GM21367 (cell line): ENCODE measurements at regions not wholly inside any gene's neighbourhood (a gene's known extent, or its start where the extent isn't known, plus 50 kb on each side); places are given as distances from the start of the nearest gene placed in this dataset.
"Not testable (repeated sequence)": the region's sequence is repeated elsewhere in the genome, so short reads cannot be mapped to it uniquely, and the experiment has no call there.

Experiments used
- ATAC-seq: cut with Tn5 transposase; IDR thresholded peaks from one replicate; pipeline ENCODE4 v1.9.1; 2021; ENCODE audit not compliant: unreplicated experiment

DNA sequence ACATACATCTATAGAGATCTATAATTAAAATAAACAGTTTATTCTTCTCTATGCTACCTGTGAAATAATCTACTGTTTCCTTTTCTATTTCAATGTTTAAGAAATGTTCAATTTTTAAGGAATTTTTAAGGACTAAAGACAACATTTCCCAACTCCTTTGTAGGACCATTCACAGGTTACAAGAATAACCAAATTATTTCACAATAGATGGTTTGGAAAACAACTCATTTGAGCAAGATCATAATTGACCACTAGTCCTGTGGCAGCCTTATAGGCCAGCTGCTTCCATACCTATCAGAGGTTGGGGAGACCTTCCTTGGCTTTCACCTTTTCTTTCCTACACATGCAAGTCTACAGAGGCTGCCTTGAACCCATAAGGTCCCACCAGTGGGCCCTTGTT is 193.7 kb downstream of the TTC39B start:
- ATAC-seq, result no peak

DNA sequence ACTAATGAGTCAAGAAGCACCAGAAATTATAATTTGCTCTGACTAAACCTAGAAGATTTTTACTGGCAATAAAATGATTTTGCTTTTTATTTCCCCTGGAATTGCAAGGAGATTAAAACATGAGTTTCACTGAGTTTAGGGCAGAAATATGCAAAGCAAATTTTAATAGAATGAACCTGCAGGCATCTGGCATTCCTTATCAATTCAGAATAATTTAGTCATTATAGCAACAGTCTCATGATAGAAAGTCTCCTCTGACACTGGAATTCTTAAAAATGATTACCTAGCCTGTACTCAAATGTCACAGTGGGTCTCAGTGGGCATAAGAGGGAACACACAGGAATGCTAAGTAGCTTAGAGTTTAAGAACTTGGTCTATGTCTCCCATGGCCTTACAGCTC is 195.9 kb downstream of the TTC39B start:
- no peak for ATAC-seq

DNA sequence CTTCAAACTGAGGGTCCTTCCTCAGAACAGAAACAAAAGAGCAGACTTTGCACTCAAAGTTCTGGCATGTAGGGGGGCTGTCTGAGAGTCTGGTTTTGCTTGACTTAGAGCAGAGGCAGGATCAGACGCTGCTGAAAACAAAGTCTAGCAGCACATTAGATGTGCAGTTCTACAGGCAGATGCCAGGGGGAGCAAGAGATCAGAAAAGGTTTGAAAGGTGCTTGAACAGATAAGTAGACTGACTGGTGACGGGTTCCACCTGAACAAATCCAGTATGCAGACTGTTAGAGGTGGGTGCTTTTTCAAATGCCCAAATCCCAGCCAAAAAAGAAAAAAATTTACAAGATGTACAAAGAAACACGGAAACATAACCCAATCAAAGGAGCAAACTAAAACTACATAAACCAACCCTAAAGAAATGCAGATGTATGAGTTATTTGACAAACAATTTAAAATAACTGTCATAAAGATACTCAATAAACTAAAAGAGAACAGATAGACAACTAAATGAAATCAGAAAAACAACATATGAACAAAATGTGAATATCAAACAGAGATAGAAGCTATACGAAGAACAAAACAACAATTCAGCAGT is 194.7 kb upstream of the FREM1 start:
- ATAC-seq, result peak; percentile 98

DNA sequence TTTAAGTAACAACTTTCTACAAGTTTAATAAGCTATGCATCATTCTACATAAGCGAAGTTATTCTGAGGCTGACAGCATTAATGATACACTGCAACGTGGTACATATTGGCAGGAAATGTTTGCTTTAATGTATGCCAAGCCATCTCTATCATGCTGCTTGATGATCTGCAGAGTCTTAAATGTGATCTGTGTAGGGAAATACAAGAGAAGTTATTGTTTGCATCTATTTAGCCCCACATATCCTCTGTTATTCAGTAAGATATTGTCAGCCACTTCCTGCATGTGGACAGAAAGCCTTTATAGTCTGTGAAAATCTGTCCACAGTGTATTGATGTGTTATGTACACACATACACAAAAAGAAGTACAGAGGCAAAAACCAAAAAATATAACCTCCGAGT is 193.1 kb upstream of the FREM1 start:
- no peak for ATAC-seq

DNA sequence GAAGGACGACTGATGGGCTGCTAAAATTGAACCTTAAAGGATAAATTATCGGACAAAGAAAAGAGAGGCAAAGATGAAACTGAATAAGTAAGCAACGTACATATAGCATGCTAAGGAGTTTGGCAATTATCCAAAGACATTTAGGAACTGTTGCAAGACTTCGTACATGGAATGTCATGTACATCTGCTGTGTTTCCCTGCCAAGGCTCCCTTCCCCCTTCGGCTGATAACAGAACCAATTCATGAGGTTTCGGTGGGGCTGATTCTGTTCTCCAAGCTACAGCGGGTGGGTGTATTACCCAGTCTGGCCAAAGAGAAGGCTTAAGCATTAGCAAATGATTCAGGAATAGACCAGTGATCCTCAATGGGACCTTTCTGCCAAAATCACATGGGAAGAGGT is 190.9 kb upstream of the FREM1 start:
- ATAC-seq, result no peak

DNA sequence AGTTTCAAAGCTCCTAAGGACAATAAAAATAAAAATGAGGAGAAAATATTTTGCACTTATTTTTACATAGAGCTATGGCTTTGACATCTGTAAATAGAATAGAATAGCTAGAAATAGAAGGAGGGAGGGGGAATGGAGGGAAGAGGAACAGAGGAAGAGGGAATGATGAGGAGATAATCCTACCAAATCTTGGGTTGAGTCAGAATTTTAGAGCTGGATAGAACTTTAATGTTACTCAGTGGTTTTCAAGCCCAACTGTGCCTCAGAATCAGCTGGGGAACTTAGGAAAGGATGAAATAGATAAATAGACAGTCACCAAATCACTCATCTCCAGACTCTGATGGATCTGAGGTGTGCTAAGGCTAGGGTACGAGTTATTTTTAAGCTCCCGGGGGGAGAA is 190.3 kb upstream of the FREM1 start:
- no peak for ATAC-seq

DNA sequence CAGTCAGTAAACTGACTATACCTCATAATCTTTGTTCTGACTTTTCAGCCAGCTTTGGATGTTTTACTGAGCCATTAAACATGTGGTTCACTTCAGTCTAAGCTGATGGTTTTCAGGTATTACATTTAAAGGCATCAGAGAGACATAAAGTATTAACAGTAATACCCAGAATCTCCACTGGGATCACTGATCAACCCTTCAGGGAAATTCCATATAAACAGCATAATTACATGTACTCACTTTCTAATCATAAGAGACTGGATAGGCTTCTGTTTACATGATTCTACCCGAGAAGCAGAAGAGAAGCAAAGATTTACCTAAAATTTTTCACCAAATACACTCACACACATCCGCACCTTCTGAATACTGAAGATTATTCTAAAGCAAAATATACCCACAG is 186.7 kb upstream of the FREM1 start:
- no peak for ATAC-seq

DNA sequence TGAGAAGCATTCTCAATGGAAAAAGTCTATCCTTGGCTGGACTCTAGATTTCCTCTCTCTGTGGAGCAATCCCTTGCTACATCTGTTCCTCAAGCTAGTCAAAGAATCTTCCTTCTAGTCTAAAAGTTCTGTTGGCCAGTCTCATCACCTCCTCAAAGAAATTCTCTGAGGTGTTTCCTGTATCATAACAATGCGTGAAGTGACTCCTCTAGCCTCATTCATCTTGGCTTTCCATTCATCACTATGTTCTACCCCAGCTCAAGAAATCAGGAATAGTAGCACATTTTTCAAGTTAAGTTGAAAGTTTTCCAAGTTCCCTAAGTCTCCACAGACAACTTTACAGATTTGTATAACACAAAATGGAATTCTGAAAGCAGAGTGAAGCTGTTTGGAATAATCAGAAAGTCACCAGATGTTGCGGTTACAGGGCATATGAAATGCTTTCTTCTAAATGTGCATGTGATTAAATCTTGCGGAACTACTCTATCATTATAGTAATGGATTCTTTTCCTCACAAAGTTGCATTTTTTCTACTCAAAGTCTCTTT is 176.6 kb upstream of the FREM1 start:
- ATAC-seq, result no peak

DNA sequence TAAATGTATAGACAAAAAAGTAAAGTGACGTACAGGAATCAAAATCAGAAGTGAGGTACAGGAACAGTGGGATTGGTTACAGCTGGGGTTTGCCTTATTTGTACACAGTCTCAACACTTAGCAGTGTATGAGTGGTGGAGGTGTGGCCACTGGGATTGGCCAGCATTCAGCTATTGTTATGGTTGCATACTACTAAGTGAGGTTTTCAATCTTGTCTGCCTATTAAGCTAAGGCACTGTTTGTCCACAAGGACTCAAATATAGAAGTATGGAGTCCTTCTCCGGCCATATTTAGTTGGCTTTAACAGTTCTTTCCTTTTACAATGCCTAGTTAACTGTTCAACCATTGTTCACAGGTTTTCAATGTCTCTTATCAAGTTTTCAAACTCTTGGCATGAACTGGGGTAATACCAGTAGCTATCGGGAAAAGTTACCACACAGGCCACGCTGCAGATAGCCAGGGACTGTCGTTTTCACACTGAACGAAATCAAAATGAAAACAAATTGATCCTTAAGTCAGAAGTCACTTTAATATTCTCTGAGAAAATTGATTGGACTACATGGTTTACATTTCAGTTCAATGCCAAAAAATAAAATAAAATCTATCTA is 176.0 kb upstream of the FREM1 start:
- no peak for ATAC-seq

DNA sequence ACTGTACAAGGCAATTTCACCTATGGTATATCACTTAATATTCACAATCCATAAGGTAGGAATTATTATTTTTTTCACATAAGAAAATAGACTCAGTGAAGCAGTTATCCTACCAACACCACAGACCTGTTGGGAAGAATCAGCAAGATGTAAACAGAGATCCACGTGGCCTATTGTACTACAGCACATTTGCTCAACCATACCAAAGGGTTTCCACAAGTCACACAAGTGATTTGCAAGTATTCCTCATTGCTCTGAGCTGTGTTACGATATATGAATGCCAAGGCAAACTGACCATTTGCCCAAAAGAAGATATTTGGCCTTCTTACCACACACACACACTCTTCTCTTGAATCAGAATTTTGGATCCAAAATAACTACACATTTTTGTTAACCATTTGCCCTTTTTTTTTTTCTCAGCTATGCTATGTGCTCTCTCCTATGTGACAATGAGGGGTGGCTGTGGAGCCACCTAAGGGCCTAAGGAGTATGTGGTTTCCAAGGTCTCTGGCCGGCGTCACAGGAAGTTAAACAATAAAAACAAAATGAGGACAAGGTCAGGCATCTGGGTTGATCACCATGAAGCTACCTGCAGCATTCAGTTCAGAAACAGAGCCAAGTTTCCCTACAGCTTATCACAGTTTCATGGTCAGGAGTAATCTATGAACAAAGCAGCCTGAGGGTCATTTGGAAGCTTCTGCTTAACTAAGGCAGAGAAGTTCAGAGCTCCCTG is 171.0 kb upstream of the FREM1 start:
- no peak for ATAC-seq

DNA sequence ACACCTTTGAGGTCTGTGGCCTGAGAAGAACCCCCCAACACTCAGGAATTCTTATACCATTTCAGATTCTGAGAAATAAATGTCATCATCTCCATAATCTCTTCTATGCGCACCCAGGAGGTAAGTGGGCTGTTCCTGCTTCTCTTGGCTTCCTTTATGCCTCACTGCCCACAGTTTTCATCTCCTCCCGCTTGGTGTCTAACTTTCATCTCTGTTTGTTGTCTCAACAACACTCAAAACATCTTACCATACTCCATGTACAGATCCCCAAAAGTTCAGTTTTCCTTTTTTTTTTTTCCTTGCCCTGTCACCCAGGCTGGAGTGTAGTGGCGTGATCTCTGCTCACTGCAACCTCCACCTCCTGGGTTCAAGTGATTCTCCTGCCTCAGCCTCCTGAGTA is 170.2 kb upstream of the FREM1 start:
- ATAC-seq, result no peak

DNA sequence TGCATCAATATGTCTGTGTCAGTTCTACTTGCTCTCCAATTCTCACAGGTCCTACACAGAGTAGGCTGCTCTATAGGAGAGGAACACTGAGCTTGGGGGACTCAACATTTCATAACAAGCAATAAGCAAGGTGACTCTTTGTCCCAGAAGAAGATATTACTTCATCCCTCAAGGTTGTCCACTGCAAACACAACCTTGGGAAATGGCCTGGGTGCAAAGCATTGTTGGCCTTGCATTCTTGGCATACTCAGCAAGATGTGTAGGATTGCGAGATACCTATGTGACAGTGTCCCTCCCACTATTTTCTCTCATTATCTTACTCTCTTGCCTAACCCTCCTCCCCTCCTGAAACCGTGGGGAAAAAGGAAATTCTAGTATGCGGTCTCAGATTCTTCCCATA is 169.8 kb upstream of the FREM1 start:
- ATAC-seq, result no peak

DNA sequence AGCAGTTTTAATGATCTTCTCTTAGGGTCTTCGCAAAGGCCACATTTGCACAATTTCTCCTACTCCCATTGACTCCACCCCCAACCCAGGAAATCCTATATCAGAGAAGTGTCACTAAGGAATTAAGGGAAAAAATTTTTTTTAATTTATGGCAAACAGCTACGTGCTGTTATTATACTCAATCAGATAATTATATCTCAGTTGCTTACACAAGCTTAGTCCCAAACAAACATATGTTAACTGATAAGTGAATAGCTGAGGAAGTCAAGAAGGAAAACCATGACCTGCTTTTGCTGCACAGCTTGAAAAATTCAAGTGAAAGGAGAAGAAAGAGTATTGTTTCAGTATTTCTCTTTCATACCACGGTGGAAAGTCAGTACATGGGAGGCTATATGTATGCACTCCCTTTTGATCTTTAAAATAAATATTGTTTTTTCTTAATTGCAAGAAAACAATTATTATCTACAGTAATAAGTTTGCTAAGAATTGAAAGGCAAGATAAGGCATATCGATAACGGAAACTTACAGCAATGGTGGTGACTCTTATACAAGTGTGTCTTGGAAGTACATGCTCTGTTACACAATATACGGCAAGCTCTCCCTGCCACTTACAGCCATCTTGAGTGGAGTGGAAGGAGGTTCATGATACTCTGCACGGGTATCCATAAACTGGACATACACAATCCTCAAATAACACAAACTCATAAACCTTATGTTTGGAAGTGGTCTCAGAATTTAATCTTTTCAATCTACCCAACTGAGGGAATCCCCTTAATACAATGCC is 167.9 kb upstream of the FREM1 start:
- ATAC-seq, result no peak

DNA sequence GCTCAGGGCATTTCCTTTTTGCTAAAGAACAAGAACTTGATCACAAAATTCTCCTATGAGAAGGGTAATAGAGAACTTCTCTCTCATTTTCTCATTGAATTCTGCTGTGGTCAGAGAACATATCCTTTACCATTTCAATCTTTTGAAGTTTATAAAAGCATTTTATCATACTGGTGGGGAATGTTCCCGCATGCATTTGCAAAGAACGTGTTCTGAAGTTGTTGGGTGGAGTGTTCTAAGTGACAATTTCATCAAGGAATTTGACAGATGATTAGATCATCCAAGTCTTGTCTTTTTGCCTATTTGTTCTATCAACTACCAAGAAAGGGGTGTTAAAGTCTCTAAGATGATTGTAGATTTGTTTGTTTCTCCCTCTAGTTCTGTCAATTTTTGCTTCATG is 163.4 kb upstream of the FREM1 start:
- ATAC-seq, result no peak

DNA sequence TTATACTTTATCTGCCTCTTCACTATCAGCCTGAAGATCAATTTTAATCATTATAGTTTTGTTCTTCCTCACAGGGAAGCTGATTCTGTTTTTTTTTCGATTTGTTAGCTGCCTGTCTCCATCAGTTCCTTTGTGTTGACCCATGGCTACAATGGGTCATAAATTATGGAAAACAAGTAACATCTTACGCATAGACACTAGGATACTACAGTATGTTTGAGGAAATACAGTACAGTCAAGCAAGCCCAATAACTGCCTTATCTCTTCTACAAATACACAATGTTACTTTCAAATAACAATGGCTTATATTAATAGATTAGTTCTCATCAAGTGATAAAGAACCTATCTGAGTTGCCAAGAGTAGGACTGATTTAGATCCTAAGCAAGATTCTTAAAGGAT is 160.5 kb upstream of the FREM1 start:
- ATAC-seq, result no peak

DNA sequence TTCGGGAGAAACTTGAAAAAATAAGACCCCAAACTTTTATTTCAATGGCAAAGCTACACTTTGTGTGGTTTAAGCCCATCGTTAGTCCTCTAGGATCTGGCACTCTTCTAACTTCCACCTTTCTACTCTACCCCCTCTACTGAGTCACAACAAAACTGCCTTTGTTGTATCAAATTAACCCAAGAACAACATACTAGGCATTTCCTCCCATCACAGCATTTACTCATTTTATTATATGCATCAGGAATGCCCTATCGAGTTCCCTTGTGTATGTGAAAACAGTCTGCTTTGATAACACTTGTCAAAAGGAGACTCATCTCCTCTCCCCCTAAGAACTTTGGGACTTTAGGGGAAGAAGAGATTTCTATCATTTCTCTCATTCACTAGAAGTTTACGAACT is 158.9 kb upstream of the FREM1 start:
- ATAC-seq, result no peak

DNA sequence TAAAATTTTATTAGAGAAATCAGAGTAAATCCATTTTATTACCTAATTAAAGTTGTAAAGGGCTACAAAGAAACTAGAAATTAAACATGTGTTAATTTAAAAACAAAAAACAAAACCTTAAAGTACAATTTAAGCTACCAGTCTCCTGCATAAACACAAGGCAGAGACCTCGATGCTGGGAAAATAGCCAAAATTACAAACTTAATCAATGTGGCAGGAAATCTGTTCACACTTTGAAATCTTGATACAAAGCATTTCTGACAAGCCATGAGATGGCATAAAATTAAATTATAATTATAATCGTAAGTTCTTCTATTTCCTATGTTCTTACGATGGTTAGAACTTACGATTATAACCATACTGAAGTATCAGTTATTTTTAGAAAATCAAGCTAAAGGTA is 158.0 kb upstream of the FREM1 start:
- ATAC-seq, result no peak

DNA sequence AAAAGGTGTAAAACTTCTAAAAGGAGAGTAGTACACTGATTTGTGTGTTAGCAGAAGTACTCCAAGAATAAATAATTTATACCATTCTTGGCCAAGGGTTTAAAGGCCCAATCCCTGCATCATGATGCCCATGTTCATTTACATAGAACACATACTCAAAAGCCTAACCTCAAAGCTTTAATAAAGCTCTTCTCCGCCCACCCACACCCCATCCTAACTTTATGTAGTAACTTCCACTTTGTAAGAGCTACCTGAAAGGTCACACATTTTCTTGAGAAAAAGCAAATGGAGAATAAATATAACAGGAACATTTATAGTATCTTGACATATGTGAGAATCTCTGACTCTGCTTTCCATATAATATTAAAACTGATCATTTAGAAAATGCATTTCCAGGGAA is 148.8 kb upstream of the FREM1 start:
- no peak for ATAC-seq

DNA sequence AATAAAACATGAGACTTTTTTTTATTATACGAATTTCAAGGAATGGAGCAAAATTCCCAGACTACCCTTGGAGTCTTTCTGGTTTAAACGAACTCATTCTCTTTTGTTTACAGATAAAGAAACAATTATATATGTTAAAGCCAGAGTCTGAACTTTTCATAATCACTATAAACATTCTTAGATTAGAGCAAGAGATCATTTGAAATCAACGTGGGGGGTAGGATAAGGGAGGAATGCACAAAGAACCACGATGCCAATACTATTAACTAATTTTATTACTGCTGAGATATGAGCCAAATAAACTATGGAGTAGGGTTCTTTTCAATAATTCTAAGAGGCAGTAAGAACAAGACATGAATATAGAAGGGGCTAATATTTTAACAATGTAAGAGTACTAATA is 148.0 kb upstream of the FREM1 start:
- no peak for ATAC-seq

DNA sequence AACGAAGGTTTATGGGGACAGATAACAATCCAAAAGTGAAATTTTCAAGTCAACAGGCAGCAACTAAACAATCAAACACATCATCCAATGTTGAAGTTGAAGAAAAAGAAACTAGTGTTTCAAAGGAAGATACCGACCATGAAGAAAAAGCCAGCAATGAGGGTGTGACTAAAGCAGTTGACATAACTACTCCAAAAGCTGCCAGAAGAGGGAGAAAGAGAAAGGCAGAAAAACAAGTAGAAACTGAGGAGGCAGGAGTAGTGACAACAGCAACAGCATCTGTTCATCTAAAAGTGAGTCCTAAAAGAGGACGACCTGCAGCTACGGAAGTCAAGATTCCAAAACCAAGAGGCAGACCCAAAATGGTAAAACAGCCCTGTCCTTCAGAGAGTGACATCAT is 145.1 kb upstream of the FREM1 start:
- ATAC-seq, result not testable (repeated sequence)

DNA sequence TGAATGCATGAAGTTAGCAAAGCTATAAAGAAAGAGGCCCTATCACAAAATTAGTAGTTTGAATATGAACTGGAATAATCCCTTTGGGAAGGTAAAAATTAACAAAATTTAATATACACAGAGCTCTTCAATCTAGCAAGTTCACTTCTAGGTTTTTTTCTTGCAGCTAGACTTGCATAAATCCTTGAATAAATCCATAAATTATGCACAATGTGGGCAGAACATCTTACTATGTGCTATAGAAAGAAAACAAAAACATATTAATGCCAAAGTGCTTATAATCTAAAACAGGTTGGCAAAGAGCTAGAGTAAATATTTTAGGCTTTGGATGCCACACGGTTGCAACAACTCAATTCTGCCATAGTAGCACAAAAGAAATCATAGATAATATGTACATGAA is 138.5 kb upstream of the FREM1 start:
- no peak for ATAC-seq
